Naive thymus-derived CD8-positive, alpha-beta T cell (primary cell): ENCODE measurements at regions not wholly inside any gene's neighbourhood (a gene's known extent, or its start where the extent isn't known, plus 50 kb on each side); places are given as distances from the start of the nearest gene placed in this dataset.
"Not testable (repeated sequence)": the region's sequence is repeated elsewhere in the genome, so short reads cannot be mapped to it uniquely, and the experiment has no call there.

Source experiments
- ATAC-seq, 2 donors: fragments of 150-1000 bp; cut with Tn5 transposase in 1 of 2; sonication (Bioruptor Pico), chemical (Tn5 transposase) in 1 of 2; 1 replicate in 1 of 2; 2 replicates in 1 of 2; pipeline ENCODE4 v1.10.0; 2021; ENCODE audit warnings: mild to moderate bottlenecking in 2 of 2, moderate library complexity in 2 of 2
- POLR2A ChIA-PET: fragments of 350-600 bp; sonication (Branson Sonifier 250); formaldehyde crosslinking; loops from one replicate; lab custom pipeline; 2021; ENCODE audit warnings: antibody characterized with exemption; lab: Charles Lee
- DNase-seq, 10 donors: peaks; one replicate each; pipeline versions ENCODE4 v3.0.0 to v3.0.0-alpha.2; 2020 to 2022
- H3K27ac Mint-ChIP-seq, 10 donors: one replicate each; pipeline ENCODE4 v1.8.0; 2020 to 2022; ENCODE audit warnings: mild to moderate bottlenecking in 10 of 10, mixed read lengths in 10 of 10, moderate library complexity in 4 of 10, inconsistent platforms in 1 of 10
- H3K27me3 Mint-ChIP-seq, 5 donors: one replicate each; pipeline ENCODE4 v1.8.0; 2021 to 2022; ENCODE audit warnings: mixed read lengths in 5 of 5
- H3K36me3 Mint-ChIP-seq, 3 donors: one replicate each; pipeline ENCODE4 v1.8.0; 2020 to 2022; ENCODE audit warnings: mixed read lengths in 3 of 3, mild to moderate bottlenecking in 2 of 3, inconsistent platforms in 1 of 3
- H3K4me1 Mint-ChIP-seq, 4 donors: one replicate each; pipeline ENCODE4 v1.8.0; 2021 to 2022; ENCODE audit warnings: mixed read lengths in 4 of 4
- H3K4me3 Mint-ChIP-seq, 10 donors: one replicate each; pipeline ENCODE4 v1.8.0; 2020 to 2022; ENCODE audit warnings: mild to moderate bottlenecking in 10 of 10, mixed read lengths in 10 of 10, moderate library complexity in 6 of 10, inconsistent platforms in 1 of 10
- H3K9me3 Mint-ChIP-seq, 9 donors: one replicate each; pipeline ENCODE4 v1.8.0; 2020 to 2022; ENCODE audit warnings: mixed read lengths in 9 of 9, mild to moderate bottlenecking in 3 of 9, inconsistent platforms in 1 of 9, moderate library complexity in 1 of 9

GRCh38 chr4:159937595-159937994 is 834.7 kb downstream of the RAPGEF2 start:
- H3K27me3 Mint-ChIP-seq = no peaks in the 10 kb centered on the region
- H3K27ac Mint-ChIP-seq = no peak overlapping the region
- peaks cover 0 to 5% (median 0%) of the 10 kb centered on the region in 3 donors for H3K36me3 Mint-ChIP-seq
- POLR2A ChIA-PET = no interaction called here
- no peak overlapping the region for H3K4me3 Mint-ChIP-seq
- ATAC-seq (no peak), DNase-seq (no peak)
- peaks cover 5 to 22% (median 10%) of the 10 kb centered on the region in 9 donors for H3K9me3 Mint-ChIP-seq
- H3K4me1 Mint-ChIP-seq = no peaks in the 10 kb centered on the region

GRCh38 chr4:159939681-159940080 is 836.8 kb downstream of the RAPGEF2 start:
- H3K4me3 Mint-ChIP-seq, ATAC-seq, H3K27me3 Mint-ChIP-seq, POLR2A ChIA-PET, H3K27ac Mint-ChIP-seq, H3K4me1 Mint-ChIP-seq, H3K36me3 Mint-ChIP-seq, DNase-seq: not testable (repeated sequence)
- peaks cover 0 to 13% (median 7%) of the 10 kb centered on the region in 9 donors for H3K9me3 Mint-ChIP-seq

- Mint-ChIP-seq H3K27me3 (no peaks in the 10 kb centered on the region), H3K27ac (no peak overlapping the region), H3K9me3 (peaks cover 0 to 6% (median under 1%) of the 10 kb centered on the region in 9 donors), H3K4me1 (no peaks in the 10 kb centered on the region), H3K4me3 (no peak overlapping the region), H3K36me3 (peaks cover 0 to 2% (median 0%) of the 10 kb centered on the region in 3 donors)
- POLR2A ChIA-PET = no interaction called here
- DNase-seq = no peak
- no peak for ATAC-seq
Observed at GRCh38 chr4:159941076-159941475, 838.2 kb downstream of the RAPGEF2 start.

GRCh38 chr4:159944477-159944876 is 841.6 kb downstream of the RAPGEF2 start:
- ATAC-seq (no peak), DNase-seq (no peak)
- H3K9me3 Mint-ChIP-seq = no peaks in the 10 kb centered on the region
- H3K27me3 Mint-ChIP-seq = no peaks in the 10 kb centered on the region
- H3K4me3 Mint-ChIP-seq = no peak overlapping the region
- H3K4me1 Mint-ChIP-seq = no peaks in the 10 kb centered on the region
- POLR2A ChIA-PET = no interaction called here
- no peaks in the 10 kb centered on the region for H3K36me3 Mint-ChIP-seq
- no peak overlapping the region for H3K27ac Mint-ChIP-seq

GRCh38 chr4:159946983-159947615 is 844.2 kb downstream of the RAPGEF2 start:
- H3K4me3 Mint-ChIP-seq = no peak overlapping the region
- no peaks in the 10 kb centered on the region for H3K4me1 Mint-ChIP-seq
- no peak for ATAC-seq
- DNase-seq = no peak
- H3K36me3 Mint-ChIP-seq = no peaks in the 10 kb centered on the region
- H3K27me3 Mint-ChIP-seq = no peaks in the 10 kb centered on the region
- H3K9me3 Mint-ChIP-seq = no peaks in the 10 kb centered on the region
- H3K27ac Mint-ChIP-seq = no peak overlapping the region
- POLR2A ChIA-PET = no interaction called here

GRCh38 chr4:159950707-159951106 is 847.8 kb downstream of the RAPGEF2 start:
- POLR2A ChIA-PET = no interaction called here
- Mint-ChIP-seq H3K9me3 (peaks cover 0 to 6% (median 0%) of the 10 kb centered on the region in 9 donors), H3K4me1 (no peaks in the 10 kb centered on the region), H3K4me3 (no peak overlapping the region), H3K27ac (no peak overlapping the region), H3K27me3 (no peaks in the 10 kb centered on the region), H3K36me3 (no peaks in the 10 kb centered on the region)
- DNase-seq (no peak), ATAC-seq (no peak)

- Mint-ChIP-seq H3K4me3 (no peak overlapping the region), H3K27me3 (peaks cover 0 to 4% (median 0%) of the 10 kb centered on the region in 5 donors), H3K9me3 (peaks cover 0 to 37% (median 4%) of the 10 kb centered on the region in 9 donors), H3K4me1 (no peaks in the 10 kb centered on the region), H3K27ac (no peak overlapping the region), H3K36me3 (no peaks in the 10 kb centered on the region)
- no peak for ATAC-seq
- POLR2A ChIA-PET = no interaction called here
- DNase-seq = no peak
Observed at GRCh38 chr4:159966746-159967145, 863.9 kb downstream of the RAPGEF2 start.

- ATAC-seq, H3K36me3 Mint-ChIP-seq, POLR2A ChIA-PET, H3K4me3 Mint-ChIP-seq, H3K27me3 Mint-ChIP-seq, DNase-seq, H3K27ac Mint-ChIP-seq, H3K4me1 Mint-ChIP-seq: not testable (repeated sequence)
- peaks cover 0 to 30% (median 5%) of the 10 kb centered on the region in 9 donors for H3K9me3 Mint-ChIP-seq
Observed at GRCh38 chr4:159976871-159977482, 874.1 kb downstream of the RAPGEF2 start.

- Mint-ChIP-seq H3K4me1 (no peaks in the 10 kb centered on the region), H3K36me3 (no peaks in the 10 kb centered on the region), H3K4me3 (no peak overlapping the region), H3K9me3 (peaks cover 0 to 19% (median 2%) of the 10 kb centered on the region in 9 donors), H3K27ac (no peak overlapping the region), H3K27me3 (no peaks in the 10 kb centered on the region)
- ATAC-seq = no peak
- POLR2A ChIA-PET = no interaction called here
- no peak for DNase-seq
Observed at GRCh38 chr4:159977907-159978617, 875.2 kb downstream of the RAPGEF2 start.

GRCh38 chr4:159979351-159979750 is 876.5 kb downstream of the RAPGEF2 start:
- Mint-ChIP-seq H3K27ac (no peak overlapping the region), H3K4me3 (no peak overlapping the region), H3K9me3 (peaks cover 0 to 16% (median 2%) of the 10 kb centered on the region in 9 donors), H3K36me3 (no peaks in the 10 kb centered on the region), H3K27me3 (no peaks in the 10 kb centered on the region), H3K4me1 (no peaks in the 10 kb centered on the region)
- POLR2A ChIA-PET = no interaction called here
- DNase-seq (no peak), ATAC-seq (no peak)

GRCh38 chr4:159979953-159980352 is 877.1 kb downstream of the RAPGEF2 start:
- ATAC-seq = no peak
- Mint-ChIP-seq H3K4me1 (no peaks in the 10 kb centered on the region), H3K9me3 (peaks cover 0 to 16% (median 2%) of the 10 kb centered on the region in 9 donors), H3K27me3 (no peaks in the 10 kb centered on the region), H3K36me3 (no peaks in the 10 kb centered on the region), H3K27ac (no peak overlapping the region), H3K4me3 (no peak overlapping the region)
- DNase-seq = no peak
- POLR2A ChIA-PET = no interaction called here

GRCh38 chr4:159980826-159981468 is 878.1 kb downstream of the RAPGEF2 start:
- Mint-ChIP-seq H3K36me3 (no peaks in the 10 kb centered on the region), H3K4me3 (no peak overlapping the region)

GRCh38 chr4:159981469-159981856 is 878.6 kb downstream of the RAPGEF2 start:
- H3K27me3 Mint-ChIP-seq = no peaks in the 10 kb centered on the region
- H3K27ac Mint-ChIP-seq = no peak overlapping the region
- H3K36me3 Mint-ChIP-seq = no peaks in the 10 kb centered on the region
- peaks cover 0 to 16% (median 0%) of the 10 kb centered on the region in 9 donors for H3K9me3 Mint-ChIP-seq
- no peaks in the 10 kb centered on the region for H3K4me1 Mint-ChIP-seq
- DNase-seq (no peak), ATAC-seq (no peak)
- POLR2A ChIA-PET = no interaction called here
- H3K4me3 Mint-ChIP-seq = no peak overlapping the region

More at GRCh38 chr4:159980826-159981468, 878.1 kb downstream of the RAPGEF2 start:
- no peak for DNase-seq
- POLR2A ChIA-PET = no interaction called here
- Mint-ChIP-seq H3K27ac (no peak overlapping the region), H3K27me3 (no peaks in the 10 kb centered on the region), H3K4me1 (no peaks in the 10 kb centered on the region), H3K9me3 (peaks cover 0 to 16% (median 1%) of the 10 kb centered on the region in 9 donors)
- no peak for ATAC-seq
